ENCODE measurements at regions not wholly inside any gene's neighbourhood (a gene's known extent, or its start where the extent isn't known, plus 50 kb on each side); places are given as distances from the start of the nearest gene placed in this dataset.

DNA sequence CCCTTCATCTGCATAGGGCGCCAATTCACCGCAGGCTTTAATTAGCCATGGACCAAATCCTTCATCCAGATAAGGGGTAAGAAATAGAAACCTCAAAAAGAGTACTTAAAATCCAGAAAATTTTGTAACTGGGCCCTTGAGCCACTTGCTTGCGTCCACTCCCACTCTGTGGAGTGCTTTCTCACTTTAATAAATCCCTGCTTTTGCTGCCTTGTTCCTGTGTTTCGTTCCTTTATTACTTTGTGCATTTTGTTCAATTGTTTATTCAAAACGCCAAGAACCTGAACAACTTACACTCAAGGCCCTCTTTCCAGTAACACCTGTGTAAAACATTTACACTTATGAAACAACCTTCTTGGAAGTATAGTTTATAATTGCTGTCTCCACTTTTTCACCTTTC, 66.5 kb downstream of the HMHB1 start:
- Histone ChIP-seq H3K4me3 (no peak overlapping the region), H3K9me3 (no peaks in the 10 kb centered on the region), H3K27ac (replicated peaks in 1 of 4) (no peak overlapping the region), H3K36me3 (no peaks in the 10 kb centered on the region), H3K27me3 (no peaks in the 10 kb centered on the region), H3K4me1 (no peaks in the 10 kb centered on the region)
- no peak for TF ChIP-seq POLR2A (IDR thresholded peaks at IDR 0.05; ENCODE audit: low read depth)
- TF ChIP-seq POLR2AphosphoS5 (IDR thresholded peaks at IDR 0.05) = no peak
- TF ChIP-seq, protein P1, sequence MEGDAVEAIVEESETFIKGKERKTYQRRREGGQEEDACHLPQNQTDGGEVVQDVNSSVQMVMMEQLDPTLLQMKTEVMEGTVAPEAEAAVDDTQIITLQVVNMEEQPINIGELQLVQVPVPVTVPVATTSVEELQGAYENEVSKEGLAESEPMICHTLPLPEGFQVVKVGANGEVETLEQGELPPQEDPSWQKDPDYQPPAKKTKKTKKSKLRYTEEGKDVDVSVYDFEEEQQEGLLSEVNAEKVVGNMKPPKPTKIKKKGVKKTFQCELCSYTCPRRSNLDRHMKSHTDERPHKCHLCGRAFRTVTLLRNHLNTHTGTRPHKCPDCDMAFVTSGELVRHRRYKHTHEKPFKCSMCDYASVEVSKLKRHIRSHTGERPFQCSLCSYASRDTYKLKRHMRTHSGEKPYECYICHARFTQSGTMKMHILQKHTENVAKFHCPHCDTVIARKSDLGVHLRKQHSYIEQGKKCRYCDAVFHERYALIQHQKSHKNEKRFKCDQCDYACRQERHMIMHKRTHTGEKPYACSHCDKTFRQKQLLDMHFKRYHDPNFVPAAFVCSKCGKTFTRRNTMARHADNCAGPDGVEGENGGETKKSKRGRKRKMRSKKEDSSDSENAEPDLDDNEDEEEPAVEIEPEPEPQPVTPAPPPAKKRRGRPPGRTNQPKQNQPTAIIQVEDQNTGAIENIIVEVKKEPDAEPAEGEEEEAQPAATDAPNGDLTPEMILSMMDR (IDR thresholded peaks at IDR 0.05) = no peak
- TF ChIP-seq EP300 (IDR thresholded peaks at IDR 0.05) = no peak
- DNase-seq (ENCODE audit: extremely low spot score) = no peak
- 93% methylated on average over 5 of the region's 5 CpGs for WGBS
- intact Hi-C loops (cut with DNase I) = no loop called here

DNA sequence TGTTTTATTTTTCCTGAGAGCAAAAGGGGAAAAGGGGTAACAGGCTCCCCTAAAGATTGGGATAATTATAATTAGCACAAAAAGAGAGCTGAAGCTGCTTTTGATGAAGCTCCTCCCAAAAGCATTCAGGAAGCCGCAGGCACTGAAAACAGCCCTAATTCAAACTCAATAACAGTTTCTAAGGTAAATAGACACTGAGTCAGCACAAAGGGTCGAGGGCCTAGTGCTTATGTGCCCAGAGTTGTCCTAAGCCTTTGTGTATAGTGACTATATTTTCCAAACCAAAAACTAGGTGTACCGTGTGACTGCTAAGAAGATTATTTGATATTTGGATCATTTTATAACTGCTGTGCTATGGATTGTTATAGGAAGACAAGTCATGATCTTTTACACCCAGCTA, 67.7 kb downstream of the HMHB1 start:
- TF ChIP-seq EP300 (IDR thresholded peaks at IDR 0.05) = no peak
- TF ChIP-seq POLR2AphosphoS5 (IDR thresholded peaks at IDR 0.05) = no peak
- TF ChIP-seq, protein P1 (IDR thresholded peaks at IDR 0.05) = no peak
- TF ChIP-seq POLR2A (IDR thresholded peaks at IDR 0.05; ENCODE audit: low read depth) = no peak

DNA sequence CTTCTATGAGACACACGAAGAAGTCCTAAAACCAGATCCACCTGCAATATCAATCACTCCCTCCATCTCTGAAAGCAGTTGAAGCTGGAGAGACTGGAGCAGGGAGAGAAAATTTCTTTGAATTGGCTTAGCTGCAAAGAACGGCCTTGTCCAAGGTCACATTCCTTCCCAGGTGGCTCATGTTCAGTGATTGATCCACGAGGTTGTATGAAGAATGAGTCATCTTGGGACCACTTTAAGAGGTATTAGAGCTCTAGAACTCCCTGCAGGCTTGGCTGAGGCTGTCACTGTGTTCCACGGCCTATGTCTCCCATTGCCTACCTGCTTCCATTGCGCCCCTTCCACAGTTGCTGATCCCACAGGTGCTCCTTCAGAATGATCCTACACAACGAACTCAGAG, 68.2 kb downstream of the HMHB1 start:
- no peak overlapping the region for H3K4me3 ChIP-seq
- H3K36me3 ChIP-seq = no peaks in the 10 kb centered on the region
- H3K9me3 ChIP-seq = no peaks in the 10 kb centered on the region
- no peaks in the 10 kb centered on the region for H3K4me1 ChIP-seq
- intact Hi-C loops (cut with DNase I) = no loop called here
- whole genome bisulfite sequencing = 84% methylated on average over 6 of the region's 6 CpGs
- no peak for DNase-seq (ENCODE audit: extremely low spot score)
- H3K27me3 ChIP-seq = no peaks in the 10 kb centered on the region
- TF ChIP-seq POLR2A (IDR thresholded peaks at IDR 0.05; ENCODE audit: low read depth) (no peak), EP300 (IDR thresholded peaks at IDR 0.05) (no peak), POLR2AphosphoS5 (IDR thresholded peaks at IDR 0.05) (no peak)
- TF ChIP-seq, protein P1 (IDR thresholded peaks at IDR 0.05) = no peak
- H3K27ac ChIP-seq (replicated peaks in 1 of 4) = no peak overlapping the region

More for the DNA sequence above, 67.7 kb downstream of the HMHB1 start:
- Histone ChIP-seq H3K4me1 (no peaks in the 10 kb centered on the region), H3K4me3 (no peak overlapping the region), H3K27me3 (no peaks in the 10 kb centered on the region), H3K27ac (replicated peaks in 1 of 4) (no peak overlapping the region), H3K9me3 (no peaks in the 10 kb centered on the region), H3K36me3 (no peaks in the 10 kb centered on the region)
- intact Hi-C loops (cut with DNase I) = no loop called here
- no peak for DNase-seq (ENCODE audit: extremely low spot score)
- WGBS = 83% methylated on average over 3 of the region's 3 CpGs

DNA sequence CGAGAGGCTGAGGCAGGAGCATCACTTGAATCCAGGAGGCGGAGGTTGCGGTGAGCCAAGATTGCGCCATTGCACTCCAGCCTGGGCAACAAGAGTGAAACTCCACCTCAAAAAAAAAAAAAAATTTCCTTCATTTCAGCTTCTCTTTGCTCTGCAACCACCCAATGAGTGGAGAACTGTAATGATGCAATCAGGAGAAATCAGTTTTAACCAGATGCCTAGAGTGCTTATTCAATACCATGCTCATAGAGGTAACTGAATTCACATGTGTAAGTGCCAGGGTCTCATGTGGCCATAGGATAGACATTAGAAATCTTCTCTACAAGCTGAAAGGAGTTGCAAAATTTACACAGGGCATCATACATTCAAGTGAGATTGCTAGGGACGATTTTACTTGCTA, 70.6 kb downstream of the HMHB1 start:
- no peak overlapping the region for H3K27ac ChIP-seq (replicated peaks in 1 of 4)
- intact Hi-C loops (cut with DNase I) = no loop called here
- no peaks in the 10 kb centered on the region for H3K27me3 ChIP-seq

More for the DNA sequence above, 70.6 kb downstream of the HMHB1 start:
- Histone ChIP-seq H3K9me3 (no peaks in the 10 kb centered on the region), H3K36me3 (no peaks in the 10 kb centered on the region), H3K4me1 (peaks cover 7 to 20% (median 17%) of the 10 kb centered on the region in 4 donors), H3K4me3 (no peak overlapping the region)
- 96% methylated on average over 5 of the region's 5 CpGs for WGBS
- TF ChIP-seq EP300 (IDR thresholded peaks at IDR 0.05) (no peak), POLR2A (IDR thresholded peaks at IDR 0.05; ENCODE audit: low read depth) (no peak), POLR2AphosphoS5 (IDR thresholded peaks at IDR 0.05) (no peak)
- TF ChIP-seq, protein P1 (IDR thresholded peaks at IDR 0.05) = no peak
- no peak for DNase-seq (ENCODE audit: extremely low spot score)
